Activated naive CD8-positive, alpha-beta T cell treated with anti-CD3 and anti-CD28 coated beads, Interleukin-2, amount 10 ng/mL, durations not matched to agents 7 days and 5 days (primary cell): ENCODE measurements at regions not wholly inside any gene's neighbourhood (a gene's known extent, or its start where the extent isn't known, plus 50 kb on each side); places are given as distances from the start of the nearest gene placed in this dataset.
"Not testable (repeated sequence)": the region's sequence is repeated elsewhere in the genome, so short reads cannot be mapped to it uniquely, and the experiment has no call there.

Source experiments
- ATAC-seq: fragments of 150-1000 bp; cut with Tn5 transposase; one replicate; pipeline ENCODE4 v1.10.0; 2021; ENCODE audit warnings: low read depth, moderate library complexity
- POLR2A ChIA-PET: fragments of 350-600 bp; sonication (Branson Sonifier 250); formaldehyde crosslinking; loops from one replicate; lab custom pipeline; 2021; ENCODE audit warnings: antibody characterized with exemption; lab: Charles Lee
- DNase-seq: peaks from one replicate; pipeline ENCODE4 v3.0.0; 2021
- H3K27ac Mint-ChIP-seq: one replicate; pipeline ENCODE4 v1.8.0; 2022; ENCODE audit warnings: mild to moderate bottlenecking, mixed read lengths
- H3K27me3 Mint-ChIP-seq: one replicate; pipeline ENCODE4 v1.8.0; 2022; ENCODE audit warnings: mild to moderate bottlenecking, moderate library complexity, mixed read lengths
- H3K36me3 Mint-ChIP-seq: one replicate; pipeline ENCODE4 v1.8.0; 2021; ENCODE audit warnings: mild to moderate bottlenecking, mixed read lengths
- H3K4me1 Mint-ChIP-seq: one replicate; pipeline ENCODE4 v1.8.0; 2021; ENCODE audit warnings: mixed read lengths
- H3K4me3 Mint-ChIP-seq: one replicate; pipeline ENCODE4 v1.8.0; 2022; ENCODE audit warnings: mild to moderate bottlenecking, moderate library complexity, mixed read lengths
- H3K9me3 Mint-ChIP-seq: one replicate; pipeline ENCODE4 v1.8.0; 2021; ENCODE audit warnings: mixed read lengths

DNA sequence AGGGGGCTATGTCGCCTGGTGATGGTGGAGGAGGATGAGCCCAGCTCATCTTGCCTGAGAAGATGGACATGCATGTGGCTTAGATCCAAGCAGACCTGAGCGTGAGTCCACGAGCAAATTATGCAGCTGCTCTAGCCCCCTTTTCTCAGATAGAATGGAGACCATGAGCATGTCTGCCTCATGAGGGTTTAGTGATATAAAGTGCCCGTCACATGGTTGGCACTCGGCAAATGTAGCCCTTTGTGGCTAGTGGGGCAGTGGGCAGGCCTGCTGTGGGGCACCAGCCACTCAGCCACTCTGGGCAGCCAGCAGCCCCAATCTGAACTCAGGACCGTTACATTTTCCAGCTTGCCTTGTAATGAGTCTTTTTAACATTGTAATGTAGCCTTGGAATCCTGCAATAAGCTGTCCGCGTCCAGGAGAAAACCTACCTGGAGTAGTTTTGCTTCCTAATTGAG lies 92.1 kb upstream of the HS6ST1 start:
- DNase-seq: no peak
- H3K9me3 Mint-ChIP-seq: no peaks in the 10 kb centered on the region
- no peaks in the 10 kb centered on the region for H3K4me1 Mint-ChIP-seq
- ATAC-seq: no peak
- no peaks in the 10 kb centered on the region for H3K36me3 Mint-ChIP-seq
- POLR2A ChIA-PET: no interaction called here
- H3K27me3 Mint-ChIP-seq: peaks cover 3% of the 10 kb centered on the region
- no peak overlapping the region for H3K27ac Mint-ChIP-seq
- no peak overlapping the region for H3K4me3 Mint-ChIP-seq

- no peak for DNase-seq
These were observed 92.8 kb upstream of the HS6ST1 start for GRCh38 chr2:128411431-128411830.

DNA sequence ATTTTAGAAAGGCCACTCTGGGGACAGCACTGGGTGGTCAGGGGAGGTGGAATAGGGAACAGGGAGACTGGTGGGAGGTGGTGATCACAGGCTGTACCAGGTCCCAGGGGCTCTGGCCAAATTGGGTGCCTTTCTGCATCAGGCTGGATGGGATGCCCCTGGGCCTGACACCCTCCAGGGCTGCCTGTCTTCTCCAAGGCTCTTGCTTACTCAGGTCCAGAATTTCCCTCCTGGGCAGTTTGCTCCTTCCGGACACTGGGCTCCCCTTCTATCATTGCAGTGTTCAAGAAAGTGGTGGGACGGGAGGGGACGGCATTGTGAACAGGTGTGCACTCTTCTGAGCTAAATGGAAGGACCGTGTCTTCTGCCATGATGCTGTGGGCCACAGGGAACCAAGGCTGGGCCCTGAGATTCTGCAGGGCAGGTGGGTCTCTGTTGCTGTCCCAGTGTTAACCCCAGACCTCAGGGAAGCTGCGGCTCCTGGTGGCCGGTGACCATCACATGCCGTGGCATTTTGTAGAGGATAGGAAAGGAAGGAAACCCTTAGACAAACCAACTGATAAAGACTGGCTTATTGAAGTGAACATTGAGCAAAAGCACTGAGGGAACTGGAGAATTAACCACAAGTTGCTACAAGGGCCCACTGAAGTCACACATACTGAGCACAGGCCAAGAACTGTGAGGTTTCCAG lies 93.7 kb upstream of the HS6ST1 start:
- POLR2A ChIA-PET: no interaction called here
- Mint-ChIP-seq H3K4me1 (no peaks in the 10 kb centered on the region), H3K36me3 (no peaks in the 10 kb centered on the region), H3K4me3 (no peak overlapping the region), H3K27ac (no peak overlapping the region), H3K27me3 (peaks cover 3% of the 10 kb centered on the region), H3K9me3 (no peaks in the 10 kb centered on the region)
- ATAC-seq (no peak), DNase-seq (no peak)

More at GRCh38 chr2:128411431-128411830, 92.8 kb upstream of the HS6ST1 start:
- no peak for ATAC-seq
- no peaks in the 10 kb centered on the region for H3K4me1 Mint-ChIP-seq
- no peak overlapping the region for H3K4me3 Mint-ChIP-seq
- POLR2A ChIA-PET: no interaction called here
- peaks cover 3% of the 10 kb centered on the region for H3K27me3 Mint-ChIP-seq
- H3K9me3 Mint-ChIP-seq: no peaks in the 10 kb centered on the region
- no peaks in the 10 kb centered on the region for H3K36me3 Mint-ChIP-seq
- no peak overlapping the region for H3K27ac Mint-ChIP-seq

DNA sequence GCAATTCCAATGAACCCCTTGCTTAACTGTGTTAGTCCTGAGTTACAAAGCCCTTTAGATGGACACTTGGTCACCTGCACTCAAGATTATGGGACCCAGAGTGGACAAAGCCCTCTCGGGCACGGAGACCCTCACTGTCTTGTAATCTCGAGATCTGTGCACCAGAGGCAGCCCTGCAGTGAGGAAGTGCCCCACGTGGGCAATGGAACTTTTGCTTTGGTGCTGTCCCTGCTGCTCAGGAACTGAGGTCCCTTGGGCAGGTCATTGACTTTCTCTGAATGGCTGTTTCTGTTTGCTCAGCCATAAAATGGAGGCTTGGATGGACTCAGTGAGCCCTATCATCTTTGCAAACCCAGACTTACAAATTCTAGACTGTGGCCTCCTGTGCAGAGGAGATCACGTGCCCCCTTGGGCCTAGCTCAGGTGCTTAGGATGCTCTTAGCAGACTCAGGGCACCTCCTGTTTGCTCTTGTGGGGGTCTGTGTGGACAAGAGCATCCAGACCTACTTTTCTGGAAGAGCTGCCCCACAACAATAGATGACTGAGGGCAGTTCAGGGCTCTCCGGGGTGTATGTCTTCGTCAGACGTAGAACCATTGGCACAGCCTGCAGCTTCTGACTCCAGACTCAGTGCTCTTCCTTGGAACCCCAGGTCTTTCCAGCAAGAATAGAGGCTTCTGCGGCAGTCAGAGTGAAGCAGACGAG lies 94.5 kb upstream of the HS6ST1 start:
- POLR2A ChIA-PET: no interaction called here
- DNase-seq (no peak), ATAC-seq (no peak)
- Mint-ChIP-seq H3K4me3 (no peak overlapping the region), H3K4me1 (no peaks in the 10 kb centered on the region), H3K27me3 (no peaks in the 10 kb centered on the region), H3K27ac (no peak overlapping the region), H3K36me3 (no peaks in the 10 kb centered on the region), H3K9me3 (no peaks in the 10 kb centered on the region)

GRCh38 chr2:128413718-128414341 lies 95.2 kb upstream of the HS6ST1 start:
- H3K27ac Mint-ChIP-seq: no peak overlapping the region
- no peak for DNase-seq
- H3K9me3 Mint-ChIP-seq: no peaks in the 10 kb centered on the region
- H3K27me3 Mint-ChIP-seq: no peaks in the 10 kb centered on the region
- H3K4me1 Mint-ChIP-seq: no peaks in the 10 kb centered on the region
- no peak overlapping the region for H3K4me3 Mint-ChIP-seq
- no peaks in the 10 kb centered on the region for H3K36me3 Mint-ChIP-seq
- no peak for ATAC-seq
- POLR2A ChIA-PET: no interaction called here

- H3K27ac Mint-ChIP-seq: no peak overlapping the region
- no peaks in the 10 kb centered on the region for H3K9me3 Mint-ChIP-seq
- no peak overlapping the region for H3K4me3 Mint-ChIP-seq
- ATAC-seq (no peak), DNase-seq (no peak)
- H3K27me3 Mint-ChIP-seq: no peaks in the 10 kb centered on the region
- no peaks in the 10 kb centered on the region for H3K36me3 Mint-ChIP-seq
- H3K4me1 Mint-ChIP-seq: no peaks in the 10 kb centered on the region
- POLR2A ChIA-PET: no interaction called here
These were observed 95.7 kb upstream of the HS6ST1 start for GRCh38 chr2:128414351-128414750.

DNA sequence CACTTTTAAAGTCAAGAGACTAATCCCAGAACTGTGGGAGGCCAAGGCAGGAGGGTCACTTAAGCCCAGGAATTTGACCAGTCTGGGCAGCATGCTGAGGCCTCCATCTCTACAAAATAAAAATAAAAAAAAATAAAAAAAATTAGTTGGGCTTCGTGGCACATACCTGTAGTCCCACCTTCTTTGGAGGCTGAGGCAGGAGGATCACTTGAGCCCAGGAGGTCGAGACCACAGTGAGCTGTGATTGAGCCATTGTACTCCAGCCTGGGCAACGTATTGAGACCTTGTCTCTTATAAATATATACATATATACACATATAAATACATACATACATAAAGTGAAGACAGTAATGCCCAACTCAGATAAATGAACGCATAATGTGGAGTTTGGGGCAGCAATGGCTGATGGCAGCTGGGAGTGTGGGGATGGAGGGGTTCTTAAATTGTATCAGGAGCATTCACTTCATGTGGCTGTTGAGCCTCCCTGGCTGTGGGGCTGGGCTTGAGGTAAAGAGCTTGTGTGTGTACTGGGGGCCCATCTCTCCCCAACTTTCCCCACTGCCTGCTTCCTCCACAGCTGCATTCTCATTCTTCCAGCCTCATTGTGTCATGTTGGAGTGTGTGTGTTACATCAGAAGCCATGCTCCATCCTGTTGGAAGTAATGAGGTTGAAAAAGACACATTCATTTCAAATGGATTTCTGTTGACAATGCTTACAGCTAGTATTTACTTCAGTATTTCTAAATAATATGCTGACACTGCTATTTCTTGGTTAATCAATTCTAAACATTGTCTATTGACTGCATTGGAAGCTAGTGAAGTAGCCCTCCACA lies 96.5 kb upstream of the HS6ST1 start:
- H3K27me3 Mint-ChIP-seq: no peaks in the 10 kb centered on the region
- no peaks in the 10 kb centered on the region for H3K36me3 Mint-ChIP-seq
- DNase-seq: no peak
- peaks cover 1% of the 10 kb centered on the region for H3K9me3 Mint-ChIP-seq
- H3K4me3 Mint-ChIP-seq: no peak overlapping the region
- H3K27ac Mint-ChIP-seq: no peak overlapping the region
- POLR2A ChIA-PET: no interaction called here
- ATAC-seq: no peak
- no peaks in the 10 kb centered on the region for H3K4me1 Mint-ChIP-seq

DNA sequence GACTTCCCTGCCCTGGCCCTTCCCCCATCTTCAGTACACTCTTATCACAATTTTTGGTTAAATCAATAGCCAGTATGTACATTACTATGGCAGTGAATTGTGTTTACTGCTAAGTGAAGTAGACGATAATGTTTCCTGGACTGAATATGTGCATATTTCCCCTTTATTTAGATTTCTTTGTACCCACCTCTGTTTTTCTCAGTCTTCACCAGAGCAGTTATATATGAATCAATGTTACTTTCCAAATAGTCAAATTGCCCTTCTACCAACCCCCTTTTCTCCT lies 97.1 kb upstream of the HS6ST1 start:
- DNase-seq: no peak
- no peaks in the 10 kb centered on the region for H3K4me1 Mint-ChIP-seq
- H3K4me3 Mint-ChIP-seq: no peak overlapping the region
- no peaks in the 10 kb centered on the region for H3K36me3 Mint-ChIP-seq
- ATAC-seq: no peak
- POLR2A ChIA-PET: no interaction called here
- peaks cover 1% of the 10 kb centered on the region for H3K9me3 Mint-ChIP-seq
- H3K27ac Mint-ChIP-seq: no peak overlapping the region
- H3K27me3 Mint-ChIP-seq: no peaks in the 10 kb centered on the region

- DNase-seq: no peak
- Mint-ChIP-seq H3K27me3 (no peaks in the 10 kb centered on the region), H3K27ac (no peak overlapping the region), H3K4me3 (no peak overlapping the region), H3K9me3 (peaks cover 1% of the 10 kb centered on the region), H3K4me1 (no peaks in the 10 kb centered on the region), H3K36me3 (no peaks in the 10 kb centered on the region)
- POLR2A ChIA-PET: no interaction called here
- no peak for ATAC-seq
These were observed 97.6 kb upstream of the HS6ST1 start for GRCh38 chr2:128416109-128416785.

DNA sequence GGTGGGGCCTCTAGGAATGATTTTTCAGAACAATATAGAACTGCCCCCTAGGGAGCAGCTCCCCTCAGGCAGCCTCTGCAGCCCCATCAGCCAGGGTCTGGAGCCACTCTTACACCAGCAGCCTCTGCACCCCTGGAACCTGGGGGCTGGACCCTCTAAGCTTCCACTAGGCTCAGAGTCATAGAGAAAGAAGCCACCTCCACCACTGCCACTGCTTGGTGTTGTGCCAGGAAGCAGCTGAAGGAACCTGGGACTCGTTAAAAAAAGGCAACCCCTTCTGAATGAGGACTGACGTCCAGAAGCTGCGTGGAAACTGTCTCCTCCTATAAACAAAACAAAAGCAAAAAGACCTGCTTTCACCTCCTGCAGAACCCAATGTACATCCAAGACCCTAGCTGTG lies 98.1 kb upstream of the HS6ST1 start:
- Mint-ChIP-seq H3K27ac (no peak overlapping the region), H3K9me3 (peaks cover 1% of the 10 kb centered on the region), H3K4me3 (no peak overlapping the region), H3K36me3 (no peaks in the 10 kb centered on the region), H3K27me3 (no peaks in the 10 kb centered on the region), H3K4me1 (no peaks in the 10 kb centered on the region)
- POLR2A ChIA-PET: no interaction called here
- no peak for ATAC-seq
- DNase-seq: no peak

DNA sequence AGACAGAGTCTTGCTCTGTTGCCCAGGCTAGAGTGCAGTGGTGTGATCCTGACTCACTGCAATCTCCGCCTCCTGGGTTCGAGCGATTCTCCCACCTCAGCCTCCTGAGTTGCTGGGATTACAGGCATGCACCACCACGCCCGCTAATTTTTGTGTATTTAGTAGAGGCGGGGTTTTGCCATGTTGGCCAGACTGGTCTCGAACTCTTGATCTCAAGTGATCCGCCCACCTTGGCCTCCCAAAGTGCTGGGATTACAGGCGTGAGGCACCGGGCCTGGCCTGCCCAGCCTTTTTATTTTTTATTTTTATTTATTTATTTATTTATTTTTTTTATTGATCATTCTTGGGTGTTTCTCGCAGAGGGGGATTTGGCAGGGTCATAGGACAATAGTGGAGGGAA lies 98.6 kb upstream of the HS6ST1 start:
- H3K4me3 Mint-ChIP-seq, POLR2A ChIA-PET, H3K36me3 Mint-ChIP-seq, DNase-seq, H3K4me1 Mint-ChIP-seq, H3K27ac Mint-ChIP-seq, H3K9me3 Mint-ChIP-seq, H3K27me3 Mint-ChIP-seq, ATAC-seq: not testable (repeated sequence)

GRCh38 chr2:128420131-128420530 lies 101.5 kb upstream of the HS6ST1 start:
- ATAC-seq (no peak), DNase-seq (no peak)
- no peaks in the 10 kb centered on the region for H3K4me1 Mint-ChIP-seq
- no peak overlapping the region for H3K27ac Mint-ChIP-seq
- POLR2A ChIA-PET: no interaction called here
- peaks cover 1% of the 10 kb centered on the region for H3K9me3 Mint-ChIP-seq
- H3K27me3 Mint-ChIP-seq: peaks cover 2% of the 10 kb centered on the region
- no peaks in the 10 kb centered on the region for H3K36me3 Mint-ChIP-seq
- H3K4me3 Mint-ChIP-seq: no peak overlapping the region

GRCh38 chr2:128420776-128421175 lies 102.1 kb upstream of the HS6ST1 start:
- Mint-ChIP-seq H3K4me3 (no peak overlapping the region), H3K27me3 (peaks cover 2% of the 10 kb centered on the region), H3K36me3 (no peaks in the 10 kb centered on the region), H3K9me3 (peaks cover 1% of the 10 kb centered on the region), H3K4me1 (no peaks in the 10 kb centered on the region), H3K27ac (no peak overlapping the region)
- DNase-seq: no peak
- no peak for ATAC-seq
- POLR2A ChIA-PET: no interaction called here
